GM21786 (cell line): ENCODE measurements at regions not wholly inside any gene's neighbourhood (a gene's known extent, or its start where the extent isn't known, plus 50 kb on each side); places are given as distances from the start of the nearest gene placed in this dataset.

Source experiments
- ATAC-seq: cut with Tn5 transposase; IDR thresholded peaks from one replicate; pipeline ENCODE4 v1.9.1; 2021; ENCODE audit not compliant: unreplicated experiment

GRCh38 chr4:10207116-10207515 lies 90.5 kb upstream of the WDR1 start:
- no peak for ATAC-seq

- no peak for ATAC-seq
Measured at GRCh38 chr4:10205223-10205622, 88.6 kb upstream of the WDR1 start.

- ATAC-seq: no peak
Measured at GRCh38 chr4:10204401-10205058, 87.9 kb upstream of the WDR1 start.

GRCh38 chr4:10203851-10204250 lies 87.3 kb upstream of the WDR1 start:
- ATAC-seq: no peak

- no peak for ATAC-seq
Measured at GRCh38 chr4:10201381-10202223, 85.0 kb upstream of the WDR1 start.

- ATAC-seq: no peak
Measured at GRCh38 chr4:10200869-10201268, 84.3 kb upstream of the WDR1 start.

GRCh38 chr4:10198365-10198764 lies 81.8 kb upstream of the WDR1 start:
- ATAC-seq: no peak

- ATAC-seq: no peak
Measured at GRCh38 chr4:10197952-10198351, 81.4 kb upstream of the WDR1 start.

GRCh38 chr4:10196191-10196590 lies 79.6 kb upstream of the WDR1 start:
- ATAC-seq: no peak

- no peak for ATAC-seq
Measured at GRCh38 chr4:10192331-10192730, 75.7 kb upstream of the WDR1 start.

- no peak for ATAC-seq
Measured at GRCh38 chr4:10188400-10189004, 71.9 kb upstream of the WDR1 start.

GRCh38 chr4:10186228-10187214 lies 69.9 kb upstream of the WDR1 start:
- no peak for ATAC-seq

GRCh38 chr4:10185518-10186227 lies 69.1 kb upstream of the WDR1 start:
- no peak for ATAC-seq

GRCh38 chr4:10184501-10184938 lies 67.9 kb upstream of the WDR1 start:
- no peak for ATAC-seq

- no peak for ATAC-seq
Measured at GRCh38 chr4:10184041-10184440, 67.4 kb upstream of the WDR1 start.

- ATAC-seq: no peak
Measured at GRCh38 chr4:10183462-10183861, 66.9 kb upstream of the WDR1 start.

GRCh38 chr4:10182446-10183424 lies 66.1 kb upstream of the WDR1 start:
- ATAC-seq: no peak

GRCh38 chr4:10181745-10182445 lies 65.3 kb upstream of the WDR1 start:
- no peak for ATAC-seq
